PC-3 (cell line): ENCODE measurements at regions not wholly inside any gene's neighbourhood (a gene's known extent, or its start where the extent isn't known, plus 50 kb on each side); places are given as distances from the start of the nearest gene placed in this dataset.

Source experiments
- CTCF ChIP-seq: fragments of 300-600 bp; sonication (generic); conservative IDR thresholded peaks from 2 replicates; pipeline ENCODE4 v1.5.1; 2017; ENCODE audit warnings: antibody characterized with exemption, low read depth, mild to moderate bottlenecking, low read length
- EZH2 ChIP-seq: fragments of 300-600 bp; sonication (generic); IDR thresholded peaks from one replicate; pipeline ENCODE4 v1.6.1; 2017; ENCODE audit warnings: antibody characterized with exemption, mild to moderate bottlenecking, low read length; ENCODE audit not compliant: unreplicated experiment
- EZH2phosphoT487 ChIP-seq: fragments of 300-600 bp; sonication (generic); IDR thresholded peaks from 2 replicates; pipeline ENCODE4 v1.6.1; 2018; ENCODE audit warnings: mild to moderate bottlenecking, antibody characterized with exemption, low read length, borderline replicate concordance

- TF ChIP-seq CTCF (no peak), EZH2 (no peak), EZH2phosphoT487 (no peak)
Measured at GRCh38 chr2:8606226-8606625, 75.6 kb upstream of the ID2 start.
